HAP-1 (cell line): ENCODE measurements at regions not wholly inside any gene's neighbourhood (a gene's known extent, or its start where the extent isn't known, plus 50 kb on each side); places are given as distances from the start of the nearest gene placed in this dataset.

Source experiments
- DNase-seq, 2 experiments: peaks; one replicate each; pipeline ENCODE4 v3.0.0-alpha.2; 2016 to 2020; ENCODE audit warnings: low spot score in 2 of 2
- H3K27me3 ChIP-seq: fragments of 250-450 bp; sonication (Bioruptor Pico); 2 replicates; pipeline ENCODE4 v1.5.1; 2020; ENCODE audit warnings: low read depth, mild to moderate bottlenecking, moderate library complexity
- H3K36me3 ChIP-seq: fragments of 250-450 bp; sonication (Bioruptor Pico); replicated peaks from 2 replicates; pipeline ENCODE4 v1.5.1; 2020; ENCODE audit warnings: mild to moderate bottlenecking
- H3K4me1 ChIP-seq: fragments of 250-450 bp; sonication (Bioruptor Pico); 2 replicates; pipeline ENCODE4 v1.5.1; 2020; ENCODE audit warnings: mild to moderate bottlenecking
- H3K4me3 ChIP-seq: fragments of 250-450 bp; sonication (Bioruptor Pico); 2 replicates; pipeline ENCODE4 v1.5.1; 2020; ENCODE audit warnings: mild to moderate bottlenecking, moderate library complexity
- H3K9me3 ChIP-seq: fragments of 250-450 bp; sonication (Bioruptor Pico); 2 replicates; pipeline ENCODE4 v1.5.1; 2020; ENCODE audit warnings: mild to moderate bottlenecking, moderate library complexity
- in situ Hi-C: fragments of 300-500 bp; cut with MboI; formaldehyde crosslinking; loops from 3 replicates; pipeline ENCODE4 v1.14.3; 2020; ENCODE audit warnings: low sequenced_read_pairs, inconsistent platforms, mixed read lengths

DNA sequence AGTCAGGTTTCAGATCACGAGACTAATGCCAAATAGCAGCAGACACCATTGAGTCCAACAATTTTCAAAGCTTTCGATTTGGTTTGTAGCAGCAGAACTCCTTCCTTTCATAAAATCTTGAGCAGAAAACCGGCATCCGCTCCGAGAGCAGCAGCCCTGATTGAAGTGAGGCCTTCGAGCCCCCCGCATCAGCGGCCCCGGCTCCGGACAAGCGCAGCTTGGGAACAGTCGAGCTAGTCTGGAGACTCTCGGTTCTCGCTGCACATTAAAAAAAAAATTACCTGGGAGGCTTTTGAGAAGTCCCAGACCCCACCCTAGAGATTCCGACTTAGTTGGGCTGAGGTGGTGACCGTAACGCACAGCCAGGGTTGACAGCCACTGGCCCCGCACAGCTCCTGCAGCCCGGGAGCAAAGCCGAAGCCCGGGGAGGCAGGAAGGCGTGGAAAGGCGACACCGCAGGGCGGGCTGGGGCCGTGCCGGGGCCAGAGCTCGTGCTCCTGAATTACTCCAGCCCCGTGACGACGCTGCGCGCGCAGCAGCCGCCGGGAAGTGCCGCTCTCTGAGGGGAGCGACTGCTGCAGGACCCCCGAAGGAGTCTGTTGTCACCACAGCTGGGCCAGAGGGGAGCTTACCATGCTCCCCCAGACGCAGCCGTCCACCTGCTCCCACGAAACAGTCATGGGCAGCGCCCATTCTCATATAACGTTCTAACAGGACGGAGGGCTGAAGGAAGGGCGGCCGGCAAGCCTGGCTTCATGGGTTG lies 57.8 kb downstream of the SPATA19 start:
- in situ Hi-C loops, result no loop called here
- no peaks in the 10 kb centered on the region for H3K4me1 ChIP-seq
- H3K9me3 ChIP-seq, result no peaks in the 10 kb centered on the region
- peak; percentile 17 to 55 for DNase-seq
- H3K27me3 ChIP-seq, result peaks cover 34% of the 10 kb centered on the region
- H3K36me3 ChIP-seq, result no peaks in the 10 kb centered on the region
- H3K4me3 ChIP-seq, result no peak overlapping the region

DNA sequence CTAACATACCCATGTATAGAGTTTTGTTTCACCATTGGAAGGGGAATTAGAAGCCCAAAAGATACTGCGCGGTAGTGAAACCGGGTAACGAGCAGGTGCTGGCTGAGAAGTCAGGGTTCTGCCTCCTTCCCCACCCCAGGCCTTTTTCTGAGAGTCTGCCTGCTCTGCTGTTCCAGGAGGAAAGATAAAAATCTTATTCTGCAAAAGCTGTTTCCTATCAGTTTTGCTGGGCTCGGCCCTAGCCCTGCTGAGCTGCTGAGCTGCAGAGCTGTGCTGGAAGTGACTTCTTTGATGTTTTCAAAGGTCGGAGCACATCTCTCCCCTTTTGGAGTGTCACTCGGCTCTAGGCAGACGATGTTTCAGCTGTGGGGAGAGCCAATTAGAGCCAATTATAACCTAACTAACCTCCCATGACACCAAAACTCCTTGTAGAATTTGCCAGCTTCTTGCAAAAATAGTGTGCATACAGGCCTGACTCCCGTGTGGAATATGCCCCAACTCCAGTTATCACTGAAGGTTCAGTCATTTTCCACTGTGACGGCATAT lies 59.4 kb downstream of the SPATA19 start:
- no peaks in the 10 kb centered on the region for H3K36me3 ChIP-seq
- in situ Hi-C loops, result no loop called here
- H3K27me3 ChIP-seq, result peaks cover 34% of the 10 kb centered on the region
- H3K4me3 ChIP-seq, result no peak overlapping the region
- no peaks in the 10 kb centered on the region for H3K4me1 ChIP-seq
- DNase-seq, result no peak
- no peaks in the 10 kb centered on the region for H3K9me3 ChIP-seq

DNA sequence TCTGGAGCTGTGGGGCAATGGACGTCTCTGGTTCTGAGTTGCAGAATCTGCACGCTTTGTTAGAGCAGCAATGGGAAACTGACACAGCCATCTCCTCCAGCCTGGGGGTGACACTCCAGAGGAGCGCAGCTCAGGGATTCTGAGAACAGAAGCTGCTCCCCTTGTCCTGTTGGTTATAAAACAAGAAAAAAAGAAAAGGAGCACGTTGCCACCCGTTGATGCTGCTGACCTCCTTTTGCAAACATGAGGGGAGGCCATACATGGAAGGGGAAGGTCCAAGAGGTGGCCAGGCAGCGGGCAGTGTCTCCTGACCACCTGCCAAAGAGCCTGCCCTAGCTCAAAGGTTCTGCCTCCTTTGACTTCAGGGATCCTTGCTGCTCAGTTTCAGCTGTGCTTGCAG lies 61.0 kb downstream of the SPATA19 start:
- H3K4me1 ChIP-seq, result no peaks in the 10 kb centered on the region; the same call in 1 of the 2 replicates
- H3K36me3 ChIP-seq, result no peaks in the 10 kb centered on the region
- in situ Hi-C loops, result no loop called here
- no peak overlapping the region for H3K4me3 ChIP-seq
- H3K27me3 ChIP-seq, result peaks cover 34% of the 10 kb centered on the region
- DNase-seq, result no peak
- H3K9me3 ChIP-seq, result no peaks in the 10 kb centered on the region

DNA sequence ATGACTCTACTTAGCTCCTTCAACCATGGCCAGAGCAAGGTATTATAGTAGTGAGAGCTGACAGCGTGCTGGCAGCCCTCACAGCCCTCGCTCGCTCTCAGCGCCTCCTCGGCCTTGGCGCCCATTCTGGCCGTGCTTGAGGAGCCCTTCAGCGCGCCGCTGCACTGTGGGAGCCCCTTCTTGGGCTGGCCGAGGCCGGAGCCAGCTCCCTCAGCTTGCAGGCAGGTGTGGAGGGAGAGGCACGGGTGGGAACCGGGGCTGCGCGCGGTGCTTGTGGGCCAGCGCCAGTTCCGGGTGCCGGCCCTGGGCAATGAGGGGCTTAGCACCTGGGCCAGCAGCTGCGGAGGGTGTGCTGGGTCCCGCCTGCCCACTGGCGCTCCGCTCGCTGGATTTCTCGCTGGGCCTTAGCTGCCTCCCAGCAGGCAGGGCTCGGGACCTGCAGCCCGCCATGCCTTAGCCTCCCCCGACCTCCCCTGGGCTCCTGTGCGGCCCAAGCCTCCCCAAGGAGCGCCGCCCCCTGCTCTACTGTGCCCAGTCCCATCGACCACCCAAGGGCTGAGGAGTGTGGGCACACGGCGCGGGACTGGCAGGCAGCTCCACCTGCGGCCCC lies 63.1 kb downstream of the SPATA19 start:
- in situ Hi-C loops, result no loop called here
- H3K27me3 ChIP-seq, result peaks cover 17% of the 10 kb centered on the region

DNA sequence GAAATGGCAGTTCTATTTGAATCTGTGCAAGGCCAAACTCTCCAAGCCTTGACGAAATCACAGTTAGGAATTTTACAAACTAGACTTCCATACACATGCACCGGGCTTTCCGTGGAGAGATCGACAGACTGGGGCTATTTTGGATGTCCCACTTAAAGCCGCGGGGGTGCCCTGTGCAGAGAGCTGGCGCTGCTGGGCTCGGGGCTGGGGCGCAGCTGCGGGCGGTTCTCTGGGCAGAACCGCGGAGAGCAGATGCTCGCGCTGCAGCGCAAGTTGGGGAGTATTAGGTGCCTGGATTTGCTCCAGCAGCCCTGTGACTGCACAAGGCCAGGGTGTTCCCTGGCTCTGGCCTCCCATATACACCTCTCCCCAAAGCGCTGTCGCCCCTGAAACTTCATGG lies 67.2 kb downstream of the SPATA19 start:
- Histone ChIP-seq H3K9me3 (no peaks in the 10 kb centered on the region), H3K4me3 (no peak overlapping the region), H3K36me3 (no peaks in the 10 kb centered on the region), H3K4me1 (no peaks in the 10 kb centered on the region; the same call in 1 of the 2 replicates), H3K27me3 (no peaks in the 10 kb centered on the region)
- DNase-seq, result no peak
- in situ Hi-C loops, result no loop called here

More for the DNA sequence above, 63.1 kb downstream of the SPATA19 start:
- DNase-seq, result no peak
- Histone ChIP-seq H3K9me3 (no peaks in the 10 kb centered on the region), H3K36me3 (no peaks in the 10 kb centered on the region), H3K4me1 (no peaks in the 10 kb centered on the region; the same call in 1 of the 2 replicates), H3K4me3 (no peak overlapping the region)

DNA sequence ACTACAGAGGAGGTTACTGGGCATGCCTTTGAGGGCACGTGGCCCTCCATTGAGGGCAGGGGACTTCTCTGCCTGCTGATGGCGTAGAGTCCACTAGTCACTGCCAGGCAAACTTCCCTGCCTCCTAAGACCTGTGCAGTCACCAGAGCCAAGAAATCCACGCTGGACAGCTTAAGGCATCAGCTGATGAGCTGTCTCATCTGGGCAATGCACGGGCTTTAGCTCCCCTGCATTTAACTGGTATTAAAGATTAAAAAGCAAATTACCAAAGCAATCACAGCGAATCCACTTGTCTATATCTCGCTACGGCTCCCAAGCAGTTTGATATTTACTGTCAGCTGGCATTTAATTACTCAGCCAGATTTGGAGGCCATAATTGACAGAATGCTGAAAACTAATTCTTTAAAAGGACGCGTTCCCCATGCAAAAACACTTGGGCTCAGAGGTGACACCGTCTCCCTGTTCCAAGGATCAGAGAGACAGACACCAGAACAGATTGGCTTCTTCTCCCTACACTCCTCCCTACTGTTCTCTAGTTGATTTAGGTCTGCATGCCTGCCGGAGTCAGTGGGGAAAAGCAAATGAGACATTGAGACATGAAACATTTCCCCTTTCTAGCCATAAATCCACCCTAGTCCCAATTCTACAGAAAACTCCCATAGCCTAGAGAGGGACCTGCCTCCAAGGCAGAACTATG lies 68.5 kb downstream of the SPATA19 start:
- no peak for DNase-seq
- Histone ChIP-seq H3K4me1 (no peaks in the 10 kb centered on the region; the same call in 1 of the 2 replicates), H3K36me3 (no peaks in the 10 kb centered on the region), H3K4me3 (no peak overlapping the region), H3K9me3 (no peaks in the 10 kb centered on the region), H3K27me3 (no peaks in the 10 kb centered on the region)
- in situ Hi-C loops, result no loop called here

DNA sequence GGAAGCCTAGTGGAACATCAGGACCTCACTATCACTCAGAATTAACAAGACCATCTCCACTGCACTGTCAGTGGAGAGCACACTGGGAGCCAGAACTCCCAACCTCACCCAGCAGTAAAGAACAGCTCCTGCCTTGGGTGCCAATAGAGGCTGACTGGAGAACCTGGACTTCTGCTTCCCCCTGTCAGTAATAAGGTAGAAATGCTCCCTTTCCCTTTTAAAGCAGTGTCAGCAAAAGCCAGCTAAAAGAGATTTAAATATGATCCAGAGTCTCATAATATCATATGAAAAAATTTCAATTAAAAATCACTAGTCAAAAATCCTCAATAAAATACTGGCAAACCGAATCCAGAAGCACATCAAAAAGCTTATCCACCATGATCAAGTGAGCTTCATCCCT lies 82.8 kb downstream of the SPATA19 start:
- no peaks in the 10 kb centered on the region for H3K4me1 ChIP-seq
- in situ Hi-C loops, result no loop called here
- no peaks in the 10 kb centered on the region for H3K27me3 ChIP-seq
- no peak for DNase-seq
- no peaks in the 10 kb centered on the region for H3K9me3 ChIP-seq
- no peaks in the 10 kb centered on the region for H3K36me3 ChIP-seq
- no peak overlapping the region for H3K4me3 ChIP-seq

DNA sequence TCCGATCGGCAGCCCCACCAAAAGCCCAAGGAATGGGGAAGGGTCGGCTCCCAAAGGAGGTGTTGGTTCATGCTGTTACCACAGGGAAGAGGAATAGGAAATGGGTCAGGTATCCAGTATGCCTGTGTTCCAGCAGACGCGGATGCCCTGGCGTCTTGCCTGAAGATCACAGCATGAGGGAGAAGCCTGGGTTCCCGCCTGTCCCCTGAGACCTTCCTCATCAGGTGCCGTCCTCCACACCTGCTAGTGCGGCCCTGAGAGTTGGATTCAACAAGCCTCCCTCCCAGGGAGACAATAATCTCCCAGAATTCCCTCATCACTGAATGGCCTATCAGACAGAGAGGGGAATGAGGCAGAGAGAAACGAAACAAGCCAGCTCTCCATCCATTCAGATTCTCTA lies 92.2 kb downstream of the SPATA19 start:
- Histone ChIP-seq H3K4me3 (no peak overlapping the region), H3K36me3 (no peaks in the 10 kb centered on the region), H3K9me3 (no peaks in the 10 kb centered on the region), H3K27me3 (peaks cover 2% of the 10 kb centered on the region; the same call in 1 of the 2 replicates), H3K4me1 (no peaks in the 10 kb centered on the region)
- in situ Hi-C loops, result no loop called here
- no peak for DNase-seq

DNA sequence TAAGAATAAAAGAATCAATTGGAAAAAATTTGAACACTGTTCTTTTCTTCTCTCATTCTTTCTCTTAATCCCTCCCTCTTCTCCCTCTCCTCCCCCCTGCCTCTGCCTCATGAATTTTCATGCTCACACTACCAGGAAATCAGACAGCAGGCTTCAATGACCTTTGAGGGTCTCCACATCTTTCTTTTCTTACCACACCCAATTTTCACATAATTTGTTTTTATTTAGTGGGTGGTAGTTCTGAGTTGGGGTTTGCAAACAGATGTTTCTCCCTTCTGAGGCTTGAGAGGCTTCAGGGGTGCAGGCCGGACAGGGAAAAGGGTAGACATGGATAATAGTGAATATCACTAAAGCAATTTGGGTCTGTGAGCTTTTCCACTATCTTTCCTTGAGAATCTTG lies 95.5 kb downstream of the SPATA19 start:
- no peak for DNase-seq
- Histone ChIP-seq H3K4me3 (no peak overlapping the region), H3K4me1 (no peaks in the 10 kb centered on the region), H3K27me3 (peaks cover 2% of the 10 kb centered on the region; the same call in 1 of the 2 replicates), H3K36me3 (no peaks in the 10 kb centered on the region), H3K9me3 (no peaks in the 10 kb centered on the region)
- in situ Hi-C loops, result no loop called here

DNA sequence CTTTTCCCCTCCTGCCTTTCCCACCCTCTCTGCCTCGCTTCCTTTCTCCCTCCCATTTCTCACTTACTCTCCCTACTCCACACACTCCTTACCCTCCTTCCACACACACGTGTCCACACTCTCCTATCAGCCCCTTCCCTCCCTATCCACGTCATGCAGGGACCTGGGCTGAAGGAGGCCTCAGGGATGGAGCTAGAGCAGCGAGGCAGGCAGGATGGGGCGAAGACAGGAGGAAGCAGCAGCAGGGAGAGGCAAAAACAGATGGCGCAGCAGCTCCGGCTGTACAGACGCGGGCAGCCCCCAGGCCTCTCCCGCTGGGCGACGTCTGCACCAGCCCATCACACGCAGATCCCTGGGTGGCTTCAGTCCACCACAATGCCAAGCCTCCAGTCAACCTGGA lies 97.9 kb downstream of the SPATA19 start:
- no peaks in the 10 kb centered on the region for H3K36me3 ChIP-seq
- in situ Hi-C loops, result no loop called here
- no peaks in the 10 kb centered on the region; the same call in 1 of the 2 replicates for H3K27me3 ChIP-seq
- no peaks in the 10 kb centered on the region for H3K9me3 ChIP-seq
- H3K4me3 ChIP-seq, result no peak overlapping the region
- no peak for DNase-seq
- no peaks in the 10 kb centered on the region for H3K4me1 ChIP-seq

DNA sequence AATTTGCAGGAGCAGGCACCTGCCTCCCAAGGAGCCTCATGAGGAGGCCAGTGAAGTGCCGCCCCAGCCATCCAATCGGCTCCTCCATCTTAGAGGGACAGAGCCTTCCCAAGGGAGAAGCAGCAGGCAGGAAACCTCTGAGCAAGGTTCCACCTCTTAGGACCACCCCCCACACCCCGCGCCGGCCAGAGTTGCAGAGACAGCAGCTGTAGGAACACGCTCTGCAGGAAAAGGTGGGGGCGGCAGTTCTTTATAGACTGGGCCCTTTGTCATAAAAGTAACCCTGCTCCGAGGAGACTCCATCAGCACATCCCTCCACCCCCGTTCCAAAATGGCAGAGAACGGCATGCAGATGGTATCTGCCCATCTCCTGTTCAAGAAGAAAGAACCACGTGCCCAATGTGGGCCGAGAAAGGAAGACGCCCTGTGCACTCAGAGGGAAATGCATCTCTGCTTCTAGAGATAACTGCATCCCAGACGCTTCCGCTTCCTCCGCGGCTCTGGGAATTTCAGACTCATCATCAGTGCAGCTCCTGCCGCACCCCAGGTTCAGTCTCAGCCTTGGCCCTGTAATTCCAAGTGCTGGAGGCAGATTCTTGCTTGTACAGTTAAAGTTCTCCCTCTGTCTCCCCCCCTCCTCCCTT lies 98.5 kb downstream of the SPATA19 start:
- Histone ChIP-seq H3K27me3 (no peaks in the 10 kb centered on the region; the same call in 1 of the 2 replicates), H3K9me3 (no peaks in the 10 kb centered on the region), H3K4me1 (no peaks in the 10 kb centered on the region), H3K36me3 (no peaks in the 10 kb centered on the region), H3K4me3 (no peak overlapping the region)
- in situ Hi-C loops, result no loop called here
- no peak for DNase-seq

DNA sequence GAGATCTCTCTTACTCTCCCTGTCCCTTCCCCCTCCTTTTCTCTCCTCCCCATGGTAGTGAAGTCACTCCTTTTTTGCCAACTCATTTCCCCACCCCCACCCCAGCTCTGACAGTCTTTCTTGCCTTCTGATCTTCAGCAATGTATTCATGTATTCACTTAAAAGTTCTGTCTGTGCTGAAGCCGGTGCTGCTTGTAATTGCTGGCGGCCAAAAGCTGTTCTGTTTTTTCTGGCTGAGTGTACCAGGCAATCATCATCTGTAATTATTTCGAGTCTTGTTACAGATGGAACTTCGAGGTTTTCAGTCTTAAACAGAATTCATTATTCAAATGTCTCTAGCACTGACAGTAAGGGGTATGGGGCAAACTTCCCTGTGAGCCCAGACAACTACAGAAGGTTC lies 99.5 kb downstream of the SPATA19 start:
- Histone ChIP-seq H3K4me3 (no peak overlapping the region), H3K36me3 (no peaks in the 10 kb centered on the region), H3K4me1 (no peaks in the 10 kb centered on the region), H3K9me3 (no peaks in the 10 kb centered on the region), H3K27me3 (no peaks in the 10 kb centered on the region; the same call in 1 of the 2 replicates)
- in situ Hi-C loops, result no loop called here
- DNase-seq, result no peak

DNA sequence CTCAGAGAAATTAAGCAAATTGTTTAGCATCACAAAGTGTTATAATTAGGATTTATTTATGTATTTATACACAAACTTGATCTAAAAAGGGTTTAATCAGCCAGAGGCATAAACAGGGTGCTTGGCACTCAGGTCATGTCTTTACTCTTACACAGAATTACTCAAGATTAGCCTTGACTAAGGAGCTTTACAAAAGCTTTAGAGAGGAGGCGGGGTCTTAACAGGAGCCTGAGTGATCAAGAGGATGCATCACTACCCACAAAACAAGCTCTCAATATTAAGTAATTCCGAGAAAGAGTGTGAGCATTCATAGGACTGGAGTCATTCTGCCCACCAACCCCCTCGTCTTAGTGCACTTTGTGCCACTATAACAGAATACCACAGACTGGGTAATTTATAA lies 103.0 kb downstream of the SPATA19 start:
- Histone ChIP-seq H3K9me3 (no peaks in the 10 kb centered on the region), H3K27me3 (no peaks in the 10 kb centered on the region), H3K4me1 (no peaks in the 10 kb centered on the region), H3K4me3 (no peak overlapping the region), H3K36me3 (no peaks in the 10 kb centered on the region)
- in situ Hi-C loops, result no loop called here
- no peak for DNase-seq
